ENCODE measurements at regions not wholly inside any gene's neighbourhood (a gene's known extent, or its start where the extent isn't known, plus 50 kb on each side); places are given as distances from the start of the nearest gene placed in this dataset.

DNA sequence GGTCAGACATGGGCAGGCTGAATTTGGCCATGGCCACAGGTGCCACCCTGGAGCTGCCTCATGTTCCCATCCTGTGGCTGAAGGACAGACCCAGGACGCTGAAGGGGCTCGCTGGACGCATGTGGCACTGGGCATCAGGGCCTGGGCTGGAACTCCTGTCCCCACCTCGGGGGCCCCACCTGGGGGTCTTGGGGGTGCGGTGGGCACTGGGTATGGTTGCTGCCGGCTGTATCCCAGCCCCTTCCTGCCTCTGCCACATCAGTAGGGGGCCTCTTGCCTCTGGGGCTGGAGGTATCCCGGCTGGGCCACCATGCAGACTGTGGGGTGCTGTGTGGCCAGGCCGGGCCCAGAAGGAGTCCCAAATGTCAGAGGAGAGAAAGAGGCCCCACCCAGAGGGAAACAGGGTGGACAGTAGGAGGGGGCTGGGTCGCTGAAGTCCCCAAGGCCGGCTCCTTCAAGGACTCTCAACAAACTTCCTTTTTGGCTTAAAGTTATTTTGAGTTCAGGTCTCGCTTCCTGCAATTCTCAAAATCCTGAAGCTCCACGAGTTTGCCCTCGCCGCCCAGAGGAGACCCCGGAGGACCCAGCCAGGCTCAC, 78.7 kb downstream of the SIK1 start:
- DNase-seq: no peak

DNA sequence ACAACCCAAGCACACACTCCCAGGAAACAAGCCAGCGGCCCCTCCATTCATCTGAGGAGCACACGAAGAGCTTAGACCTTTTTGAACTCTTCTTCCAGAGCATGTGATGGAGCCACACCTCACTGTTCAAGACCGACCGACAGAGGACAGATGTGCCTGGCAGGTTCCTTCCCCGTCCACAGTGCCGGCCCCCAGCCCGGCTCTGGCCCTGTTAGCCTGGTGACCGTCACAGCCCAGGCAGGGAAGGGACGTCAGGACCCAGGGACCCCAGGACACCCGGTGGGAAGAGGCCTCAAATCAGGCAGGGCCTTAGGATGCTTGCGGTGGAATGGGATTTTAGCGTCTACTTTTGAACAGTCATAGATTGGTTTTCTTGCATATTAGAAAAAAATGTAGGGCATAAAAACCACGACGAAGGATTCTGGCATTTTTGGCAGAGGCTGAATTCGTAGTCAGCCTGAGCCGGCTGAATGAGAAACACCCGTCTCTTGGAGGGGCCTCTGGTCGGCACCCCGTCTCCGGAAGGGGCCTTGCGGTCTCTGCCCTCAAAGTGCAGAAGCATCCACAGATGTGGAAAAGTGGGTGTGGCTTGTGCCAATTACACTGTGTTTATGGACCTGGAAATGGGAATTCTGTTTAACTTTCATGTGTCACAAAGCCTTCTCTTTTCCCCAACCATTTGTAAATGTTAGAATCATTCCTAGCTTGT, 79.3 kb downstream of the SIK1 start:
- no peak for DNase-seq

- no peak for DNase-seq
Observed at GRCh38 chr21:43346551-43346950, 80.4 kb downstream of the SIK1 start.

GRCh38 chr21:43345746-43346409, 81.1 kb downstream of the SIK1 start:
- DNase-seq: no peak

GRCh38 chr21:43345046-43345745, 81.7 kb downstream of the SIK1 start:
- no peak for DNase-seq

- peak in 1 of 2 experiments; percentile 10 for DNase-seq
Observed at GRCh38 chr21:43343992-43344886, 82.7 kb downstream of the SIK1 start.

- no peak for DNase-seq
Observed at GRCh38 chr21:43343095-43343991, 83.6 kb downstream of the SIK1 start.

GRCh38 chr21:43342301-43342881, 84.5 kb downstream of the SIK1 start:
- no peak for DNase-seq

DNA sequence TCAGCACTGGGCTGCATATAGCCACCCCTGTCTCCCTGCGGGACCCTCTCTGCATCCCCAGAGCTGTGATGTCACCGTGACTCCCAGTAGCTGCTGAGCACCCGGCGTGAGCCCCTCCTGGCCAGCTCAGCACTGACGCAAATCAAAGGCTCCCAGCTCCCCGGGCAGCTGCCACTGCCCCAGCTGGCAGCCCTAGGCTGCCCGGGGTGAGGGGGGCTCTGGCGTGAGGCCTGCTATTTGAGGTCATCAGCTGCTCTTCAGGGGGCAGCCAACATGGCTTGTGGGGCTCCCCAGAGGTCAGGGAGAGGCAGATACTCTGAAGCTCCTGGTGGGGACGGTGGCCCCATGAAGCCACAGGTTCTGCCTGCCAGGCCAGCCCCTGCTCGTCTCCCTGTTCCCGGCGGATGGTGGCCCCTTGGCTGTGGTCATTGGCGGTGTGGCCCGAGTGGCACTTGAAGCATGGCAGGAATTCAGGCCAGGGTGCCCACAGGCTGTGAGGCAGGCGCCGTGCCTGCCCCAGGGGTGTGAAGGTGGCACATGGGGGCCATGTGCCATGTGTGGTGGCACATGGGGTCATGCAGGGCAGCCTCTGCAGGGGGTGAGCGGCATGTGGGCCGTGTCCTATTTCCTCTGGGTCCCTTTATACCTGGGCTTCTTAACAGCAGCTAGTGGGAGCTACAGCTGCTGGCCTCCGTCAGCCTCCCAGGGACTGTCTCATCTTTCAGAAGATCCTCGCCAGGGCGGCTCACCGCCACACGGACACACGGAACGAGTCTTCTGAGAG, 85.4 kb downstream of the SIK1 start:
- peak in 1 of 2 experiments; percentile 36 for DNase-seq

DNA sequence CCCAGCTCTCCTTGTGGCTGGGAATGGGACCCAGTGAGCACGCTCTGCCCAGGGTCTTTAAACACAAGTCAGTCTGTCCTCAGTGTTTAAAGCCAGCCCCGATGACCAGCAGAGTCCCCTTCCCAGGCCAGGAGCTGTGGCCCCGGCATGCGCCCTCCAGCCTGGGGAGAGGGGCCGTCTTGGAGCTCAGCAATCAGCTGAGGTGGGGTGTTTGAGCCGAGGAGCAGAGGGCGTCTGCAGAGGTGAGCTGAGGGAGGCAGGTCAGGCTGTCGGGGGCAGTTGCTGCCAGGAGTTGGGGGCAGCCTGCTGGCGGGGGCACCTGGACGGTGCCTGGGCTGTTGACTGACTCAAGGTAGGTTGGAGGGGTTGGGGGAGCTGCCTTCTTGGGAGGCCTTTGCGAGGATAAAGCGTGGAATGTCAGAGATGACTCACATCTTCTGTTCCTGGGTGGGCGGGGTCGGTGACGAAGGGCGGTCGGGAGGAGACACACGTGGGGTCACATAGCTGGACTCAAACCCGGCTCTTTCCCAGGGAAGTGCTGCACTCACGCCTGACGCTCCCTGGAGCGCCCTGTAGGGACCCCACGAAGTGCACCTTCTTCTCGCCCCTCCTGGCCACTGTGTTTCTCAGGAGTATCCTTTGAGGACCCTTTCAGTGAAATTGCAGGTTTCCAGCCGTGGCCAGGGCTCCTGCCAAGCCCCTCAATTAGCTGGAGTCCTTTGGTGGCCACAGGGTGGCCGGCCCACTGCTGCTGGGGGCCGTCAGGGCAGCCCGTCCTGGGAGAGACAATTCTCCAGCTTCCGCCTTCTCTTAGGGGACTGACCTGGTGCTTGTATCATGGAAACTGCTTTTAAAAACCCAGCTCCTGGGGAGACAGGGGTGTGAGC, 86.2 kb downstream of the SIK1 start:
- DNase-seq: no peak

- DNase-seq: no peak
Observed at GRCh38 chr21:43339668-43340067, 87.3 kb downstream of the SIK1 start.

GRCh38 chr21:43338951-43339350, 88.0 kb downstream of the SIK1 start:
- DNase-seq: peak in 1 of 2 experiments; percentile 18

DNA sequence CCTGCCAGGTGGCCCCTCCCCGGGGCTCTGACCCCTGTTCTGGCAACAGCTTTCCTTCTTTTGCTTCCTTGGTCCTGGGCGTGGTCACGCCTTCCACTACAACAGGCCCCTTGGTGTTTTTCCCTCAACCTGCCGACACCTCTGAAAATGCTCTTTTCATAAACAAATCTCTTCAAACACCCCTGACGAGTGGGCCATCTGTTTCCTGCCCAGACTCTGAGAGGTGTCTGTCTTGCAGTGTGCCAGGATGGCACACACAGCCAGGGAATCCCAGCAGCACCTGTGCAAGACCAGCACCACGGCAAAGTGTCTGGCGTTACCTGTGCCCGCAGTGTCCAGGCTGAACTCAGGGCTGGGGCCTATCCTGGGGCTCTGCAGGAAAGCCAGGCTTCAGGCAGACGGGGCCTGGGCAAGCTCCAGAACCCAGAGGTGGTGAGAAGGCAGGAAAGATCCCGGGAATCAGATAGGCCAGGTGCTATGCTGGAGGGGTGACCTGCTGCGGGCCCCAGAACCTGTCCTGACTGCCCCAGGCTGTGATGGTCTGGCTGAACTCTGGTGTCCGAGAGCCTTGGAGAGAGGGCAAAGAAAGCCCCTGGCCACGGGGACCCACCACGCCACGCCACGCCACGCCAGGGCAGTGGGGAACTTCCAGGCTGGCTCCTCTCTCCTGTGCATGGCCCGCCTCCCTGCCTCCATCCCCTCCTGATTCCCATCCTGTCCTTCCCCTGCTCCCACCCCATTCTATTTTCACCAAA, 88.9 kb downstream of the SIK1 start:
- peak; percentile 48 to 80 for DNase-seq

- DNase-seq: no peak
Observed at GRCh38 chr21:43335119-43335518, 91.8 kb downstream of the SIK1 start.

- DNase-seq: no peak
Observed at GRCh38 chr21:43334214-43334958, 92.5 kb downstream of the SIK1 start.

- no peak for DNase-seq
Observed at GRCh38 chr21:43333298-43334062, 93.5 kb downstream of the SIK1 start.

- no peak for DNase-seq
Observed at GRCh38 chr21:43332861-43333297, 94.1 kb downstream of the SIK1 start.
